ENCODE measurements at regions not wholly inside any gene's neighbourhood (a gene's known extent, or its start where the extent isn't known, plus 50 kb on each side); places are given as distances from the start of the nearest gene placed in this dataset.

- DNase-seq: no peak
Measured at GRCh38 chr5:136682986-136683385, 317.6 kb upstream of the TRPC7 start.

- DNase-seq: no peak
Measured at GRCh38 chr5:136679233-136679632, 313.9 kb upstream of the TRPC7 start.

- no peak for DNase-seq
Measured at GRCh38 chr5:136677217-136677616, 311.9 kb upstream of the TRPC7 start.

- no peak for DNase-seq
Measured at GRCh38 chr5:136676685-136677084, 311.3 kb upstream of the TRPC7 start.

- no peak for DNase-seq
Measured at GRCh38 chr5:136675769-136676168, 310.4 kb upstream of the TRPC7 start.

- no peak for DNase-seq
Measured at GRCh38 chr5:136674178-136674577, 308.8 kb upstream of the TRPC7 start.

GRCh38 chr5:136667789-136668188 lies 302.4 kb upstream of the TRPC7 start:
- no peak for DNase-seq

GRCh38 chr5:136666970-136667620 lies 301.8 kb upstream of the TRPC7 start:
- no peak for DNase-seq

- DNase-seq: no peak
Measured at GRCh38 chr5:136665331-136665730, 300.0 kb upstream of the TRPC7 start.

GRCh38 chr5:136661026-136661425 lies 295.7 kb upstream of the TRPC7 start:
- DNase-seq: no peak

- no peak for DNase-seq
Measured at GRCh38 chr5:136656811-136657210, 291.5 kb upstream of the TRPC7 start.

GRCh38 chr5:136655468-136655867 lies 290.1 kb upstream of the TRPC7 start:
- DNase-seq: no peak

- no peak for DNase-seq
Measured at GRCh38 chr5:136646915-136647314, 281.6 kb upstream of the TRPC7 start.

- DNase-seq: no peak
Measured at GRCh38 chr5:136642976-136643375, 277.6 kb upstream of the TRPC7 start.

GRCh38 chr5:136639616-136640015 lies 274.3 kb upstream of the TRPC7 start:
- no peak for DNase-seq

GRCh38 chr5:136638084-136638483 lies 272.7 kb upstream of the TRPC7 start:
- no peak for DNase-seq

- DNase-seq: no peak
Measured at GRCh38 chr5:136636001-136636400, 270.7 kb upstream of the TRPC7 start.

GRCh38 chr5:136631186-136631585 lies 265.8 kb upstream of the TRPC7 start:
- DNase-seq: no peak

- no peak for DNase-seq
Measured at GRCh38 chr5:136629125-136629792, 263.9 kb upstream of the TRPC7 start.

- DNase-seq: no peak
Measured at GRCh38 chr5:136626531-136626930, 261.2 kb upstream of the TRPC7 start.

GRCh38 chr5:136622747-136623146 lies 257.4 kb upstream of the TRPC7 start:
- DNase-seq: no peak

- no peak for DNase-seq
Measured at GRCh38 chr5:136621743-136622142, 256.4 kb upstream of the TRPC7 start.

GRCh38 chr5:136620621-136621020 lies 255.3 kb upstream of the TRPC7 start:
- no peak for DNase-seq

GRCh38 chr5:136620016-136620419 lies 254.7 kb upstream of the TRPC7 start:
- DNase-seq: no peak

- DNase-seq: no peak
Measured at GRCh38 chr5:136619556-136619955, 254.2 kb upstream of the TRPC7 start.

Measured in NCI-H1930 (cell line).